Mesenchymal stem cell (in vitro differentiated cells and primary cell): ENCODE measurements at regions not wholly inside any gene's neighbourhood (a gene's known extent, or its start where the extent isn't known, plus 50 kb on each side); places are given as distances from the start of the nearest gene placed in this dataset.
"Not testable (repeated sequence)": the region's sequence is repeated elsewhere in the genome, so short reads cannot be mapped to it uniquely, and the experiment has no call there.

ENCODE experiments used
- DNase-seq: peaks from one replicate; pipeline ENCODE4 v3.0.0-alpha.2; 2013
- H2AFZ ChIP-seq: one replicate; pipeline ENCODE4 v1.6.1; 2013; ENCODE audit warnings: low read depth, mild to moderate bottlenecking, control low read depth, inconsistent platforms, low read length, moderate library complexity
- H2AK5ac ChIP-seq: 2 replicates; pipeline ENCODE4 v1.6.1; 2013; ENCODE audit warnings: low read length, moderate library complexity, mild to moderate bottlenecking, inconsistent platforms; ENCODE audit not compliant: severe bottlenecking
- H2BK120ac ChIP-seq: one replicate; pipeline ENCODE4 v1.6.1; 2013; ENCODE audit warnings: low read depth, mild to moderate bottlenecking, inconsistent platforms, low read length, moderate library complexity
- H2BK12ac ChIP-seq, 2 experiments: one replicate each; pipeline ENCODE4 v1.6.1; 2013; ENCODE audit warnings: inconsistent platforms in 2 of 2, low read length in 2 of 2, mild to moderate bottlenecking in 2 of 2, moderate library complexity in 2 of 2, control low read depth in 1 of 2
- H2BK15ac ChIP-seq: one replicate; pipeline ENCODE4 v1.6.1; 2013; ENCODE audit warnings: mild to moderate bottlenecking, low read depth, inconsistent platforms; ENCODE audit not compliant: poor library complexity, severe bottlenecking
- H2BK5ac ChIP-seq: 2 replicates; pipeline ENCODE4 v1.6.1; 2013; ENCODE audit warnings: low read depth, mild to moderate bottlenecking, low read length, control low read depth, inconsistent platforms; ENCODE audit not compliant: poor library complexity, severe bottlenecking
- H3K14ac ChIP-seq, 2 experiments: one replicate each; pipeline ENCODE4 v1.6.1; 2013; ENCODE audit warnings: inconsistent platforms in 2 of 2, low read length in 2 of 2, control low read depth in 1 of 2, mild to moderate bottlenecking in 1 of 2, moderate library complexity in 1 of 2
- H3K18ac ChIP-seq, 2 experiments: one replicate each; pipeline ENCODE4 v1.6.1; 2013; ENCODE audit warnings: inconsistent platforms in 2 of 2, low read length in 2 of 2, control low read depth in 1 of 2, low read depth in 1 of 2, mild to moderate bottlenecking in 1 of 2
- H3K23ac ChIP-seq, 2 experiments: one replicate each; pipeline ENCODE4 v1.6.1; 2013; ENCODE audit warnings: inconsistent platforms in 2 of 2, low read length in 2 of 2, mild to moderate bottlenecking in 2 of 2, moderate library complexity in 2 of 2, control low read depth in 1 of 2
- H3K27ac ChIP-seq: 2 replicates; pipeline ENCODE4 v1.5.1; 2013; ENCODE audit warnings: mild to moderate bottlenecking, moderate library complexity, low read length, control low read depth, inconsistent platforms; ENCODE audit not compliant: poor library complexity, severe bottlenecking
- H3K27me3 ChIP-seq, 2 experiments: 2 replicates each; pipeline versions ENCODE4 v1.6.1 to v1.7.0; 2013; ENCODE audit warnings: low read length in 2 of 2, mild to moderate bottlenecking in 2 of 2, moderate library complexity in 2 of 2, control low read depth in 1 of 2, inconsistent platforms in 1 of 2; ENCODE audit not compliant: control insufficient read depth in 1 of 2, insufficient read depth in 1 of 2
- H3K36me3 ChIP-seq, 2 experiments: 2 replicates each; pipeline versions ENCODE4 v1.6.1 to v1.7.0; 2013; ENCODE audit warnings: low read length in 2 of 2, control low read depth in 1 of 2, inconsistent platforms in 1 of 2, low read depth in 1 of 2, mild to moderate bottlenecking in 1 of 2; ENCODE audit not compliant: insufficient read depth in 2 of 2, control insufficient read depth in 1 of 2
- H3K4ac ChIP-seq, 2 experiments: one replicate each; pipeline ENCODE4 v1.6.1; 2013; ENCODE audit warnings: inconsistent platforms in 2 of 2, low read length in 2 of 2, mild to moderate bottlenecking in 2 of 2, moderate library complexity in 2 of 2, control low read depth in 1 of 2, low read depth in 1 of 2
- H3K4me1 ChIP-seq: 2 replicates; pipeline ENCODE4 v1.6.1; 2013; ENCODE audit warnings: low read depth, low read length, control low read depth; ENCODE audit not compliant: control insufficient read depth, insufficient read depth
- H3K4me2 ChIP-seq: 2 replicates; pipeline ENCODE4 v1.6.1; 2013; ENCODE audit warnings: low read length, mild to moderate bottlenecking, inconsistent platforms; ENCODE audit not compliant: poor library complexity, severe bottlenecking
- H3K4me3 ChIP-seq, 2 experiments: 2 replicates each; pipeline versions ENCODE4 v1.5.1 to v1.7.0; 2013; ENCODE audit warnings: low read length in 2 of 2, mild to moderate bottlenecking in 2 of 2, control low read depth in 1 of 2, low read depth in 1 of 2; ENCODE audit not compliant: insufficient read depth in 1 of 2
- H3K79me1 ChIP-seq: replicated peaks from 2 replicates; pipeline ENCODE4 v1.6.1; 2013; ENCODE audit warnings: mild to moderate bottlenecking, control low read depth, low read length, inconsistent platforms; ENCODE audit not compliant: poor library complexity, severe bottlenecking
- H3K9ac ChIP-seq: 2 replicates; pipeline ENCODE4 v1.7.0; 2013; ENCODE audit warnings: mild to moderate bottlenecking, low read length, moderate library complexity
- H3K9me3 ChIP-seq: 2 replicates; pipeline ENCODE4 v1.7.0; 2013; ENCODE audit warnings: mild to moderate bottlenecking, low read length; ENCODE audit not compliant: control insufficient read depth
- H4K8ac ChIP-seq: one replicate; pipeline ENCODE4 v1.6.1; 2013; ENCODE audit warnings: inconsistent platforms, mild to moderate bottlenecking, low read length, moderate library complexity
- H4K91ac ChIP-seq: one replicate; pipeline ENCODE4 v1.6.1; 2013; ENCODE audit warnings: mild to moderate bottlenecking, low read length, inconsistent platforms
- WGBS: methylation state at CpG from one replicate; pipeline ENCODE4 v1.1.7; 2013; ENCODE audit warnings: mixed read lengths; 5-methylcytosine and 5-hydroxymethylcytosine counted together

GRCh38 chrX:84865113-84865512 lies 138.6 kb upstream of the APOOL start:
- Histone ChIP-seq H3K27ac (no peak overlapping the region), H3K4me2 (no peak overlapping the region), H2BK15ac (no peak overlapping the region), H3K79me1 (no peaks in the 10 kb centered on the region), H3K27me3 (no peaks in the 10 kb centered on the region), H2BK12ac (no peak overlapping the region), H3K9ac (no peak overlapping the region), H4K8ac (no peak overlapping the region), H3K9me3 (no peaks in the 10 kb centered on the region), H3K14ac (no peak overlapping the region), H3K23ac (no peak overlapping the region), H4K91ac (no peak overlapping the region), H3K4ac (no peak overlapping the region), H2AFZ (no peak overlapping the region), H3K4me3 (no peak overlapping the region), H2AK5ac (no peak overlapping the region), H3K36me3 (no peaks in the 10 kb centered on the region), H2BK120ac (no peak overlapping the region), H3K4me1 (no peaks in the 10 kb centered on the region), H2BK5ac (no peak overlapping the region), H3K18ac (no peak overlapping the region)
- DNase-seq, result no peak

- not testable (repeated sequence) for H2AFZ ChIP-seq, H3K14ac ChIP-seq, H4K8ac ChIP-seq, H3K4me3 ChIP-seq, H3K4ac ChIP-seq, H3K9ac ChIP-seq, H2BK15ac ChIP-seq, H2BK5ac ChIP-seq, H3K4me2 ChIP-seq, H3K27me3 ChIP-seq, H2BK12ac ChIP-seq, H2AK5ac ChIP-seq, DNase-seq, H3K4me1 ChIP-seq, H3K27ac ChIP-seq, H3K36me3 ChIP-seq, H4K91ac ChIP-seq, H3K18ac ChIP-seq, H3K9me3 ChIP-seq, H3K23ac ChIP-seq, H3K79me1 ChIP-seq, H2BK120ac ChIP-seq
- no CpG with 5 or more reads among the region's 1 CpG for WGBS
These were observed 133.4 kb upstream of the APOOL start for GRCh38 chrX:84870281-84870680.

- H2AFZ ChIP-seq, H3K4ac ChIP-seq, H3K4me1 ChIP-seq, H3K27ac ChIP-seq, H2BK15ac ChIP-seq, H3K23ac ChIP-seq, H4K91ac ChIP-seq, H3K36me3 ChIP-seq, H3K18ac ChIP-seq, H2AK5ac ChIP-seq, H4K8ac ChIP-seq, H2BK12ac ChIP-seq, H2BK5ac ChIP-seq, H3K9ac ChIP-seq, DNase-seq, H3K27me3 ChIP-seq, H3K4me2 ChIP-seq, H2BK120ac ChIP-seq, H3K9me3 ChIP-seq, H3K14ac ChIP-seq, H3K4me3 ChIP-seq, H3K79me1 ChIP-seq: not testable (repeated sequence)
- WGBS, result no CpG with 5 or more reads among the region's 5 CpGs
These were observed 131.4 kb upstream of the APOOL start for GRCh38 chrX:84872160-84872771.

GRCh38 chrX:84873176-84873575 lies 130.5 kb upstream of the APOOL start:
- Histone ChIP-seq H3K36me3 (no peaks in the 10 kb centered on the region), H3K23ac (no peak overlapping the region), H3K18ac (no peak overlapping the region), H3K27ac (no peak overlapping the region), H2BK5ac (no peak overlapping the region), H3K27me3 (no peaks in the 10 kb centered on the region), H2AFZ (no peak overlapping the region), H3K4me2 (no peak overlapping the region), H2BK120ac (no peak overlapping the region), H3K9me3 (no peaks in the 10 kb centered on the region), H3K14ac (no peak overlapping the region), H2BK15ac (no peak overlapping the region), H3K9ac (no peak overlapping the region), H2AK5ac (no peak overlapping the region), H3K4me3 (no peak overlapping the region), H4K8ac (no peak overlapping the region), H2BK12ac (no peak overlapping the region), H3K4ac (no peak overlapping the region), H4K91ac (no peak overlapping the region), H3K4me1 (no peaks in the 10 kb centered on the region), H3K79me1 (no peaks in the 10 kb centered on the region)
- no peak for DNase-seq
- WGBS, result 80% methylated on average over 1 of the region's 3 CpGs
